PC-9 (cell line): ENCODE measurements at regions not wholly inside any gene's neighbourhood (a gene's known extent, or its start where the extent isn't known, plus 50 kb on each side); places are given as distances from the start of the nearest gene placed in this dataset.

Source experiments
- BruUV-seq: library from RNA; stranded (reverse); fragments of 400-500 nt; replicated peaks from 2 replicates; lab custom pipeline; 2021; lab: Mats Ljungman, UMichigan
- CTCF ChIA-PET: fragments of 300-600 bp; sonication (Branson Sonifier 250); formaldehyde crosslinking; loops from one replicate; lab custom pipeline; 2022; ENCODE audit warnings: antibody characterized with exemption; lab: Charles Lee
- POLR2A ChIA-PET: fragments of 300-600 bp; sonication (Branson Sonifier 250); formaldehyde crosslinking; loops from one replicate; lab custom pipeline; 2022; ENCODE audit warnings: antibody characterized with exemption; ENCODE audit not compliant: unreplicated experiment; lab: Charles Lee
- DNase-seq, 2 experiments: peaks; one replicate each; pipeline versions ENCODE4 v3.0.0 to v3.0.0-alpha.2; 2015 to 2022; ENCODE audit warnings: mixed read lengths in 1 of 2
- H2AFZ ChIP-seq: fragments of 200-600 bp; sonication (generic); 2 replicates; pipeline ENCODE4 v1.8.1; 2017; ENCODE audit warnings: antibody characterized with exemption
- H3F3A ChIP-seq: fragments of 200-600 bp; sonication (generic); 2 replicates; pipeline ENCODE4 v1.8.1; 2017; ENCODE audit warnings: antibody characterized with exemption, mild to moderate bottlenecking, low read depth; ENCODE audit not compliant: insufficient read depth
- H3K27ac ChIP-seq: fragments of 200-600 bp; sonication (generic); 2 replicates; pipeline ENCODE4 v1.6.1; 2016; ENCODE audit warnings: mixed run types
- H3K27me3 ChIP-seq: fragments of 200-600 bp; sonication (generic); 2 replicates; pipeline ENCODE4 v1.6.1; 2016; ENCODE audit warnings: low read depth, mixed run types; ENCODE audit not compliant: insufficient read depth
- H3K36me3 ChIP-seq: fragments of 200-600 bp; sonication (generic); 2 replicates; pipeline ENCODE4 v1.6.1; 2016; ENCODE audit warnings: low read depth, mixed run types
- H3K4me1 ChIP-seq: fragments of 200-600 bp; sonication (generic); replicated peaks from 2 replicates; pipeline ENCODE4 v1.6.1; 2016; ENCODE audit warnings: mixed run types; ENCODE audit not compliant: insufficient read depth
- H3K4me2 ChIP-seq: fragments of 200-600 bp; sonication (generic); 2 replicates; pipeline ENCODE4 v1.6.1; 2017; ENCODE audit warnings: mixed run types
- H3K4me3 ChIP-seq: fragments of 200-600 bp; sonication (generic); 2 replicates; pipeline ENCODE4 v1.6.1; 2016; ENCODE audit warnings: mixed run types
- H3K79me2 ChIP-seq: fragments of 200-600 bp; sonication (generic); 2 replicates; pipeline ENCODE4 v1.6.1; 2017; ENCODE audit warnings: low read depth, mixed run types
- H3K9me2 ChIP-seq: fragments of 200-600 bp; sonication (generic); 2 replicates; pipeline ENCODE4 v1.8.1; 2017; ENCODE audit warnings: mild to moderate bottlenecking; ENCODE audit not compliant: insufficient read depth
- H3K9me3 ChIP-seq: fragments of 200-600 bp; sonication (generic); 2 replicates; pipeline ENCODE4 v1.8.1; 2016; ENCODE audit warnings: low read depth; ENCODE audit not compliant: insufficient read depth
- H4K20me1 ChIP-seq: fragments of 200-600 bp; sonication (generic); 2 replicates; pipeline ENCODE4 v1.8.1; 2017; ENCODE audit not compliant: insufficient read depth
- CTCF ChIP-seq: fragments of 200-600 bp; sonication (generic); conservative IDR thresholded peaks from 2 replicates; pipeline ENCODE4 v1.6.1; 2017; ENCODE audit warnings: mixed run types, antibody characterized with exemption, mild to moderate bottlenecking, moderate library complexity
- EZH2 ChIP-seq: fragments of 200-600 bp; sonication (generic); IDR thresholded peaks from 2 replicates; pipeline ENCODE4 v1.8.0; 2017; ENCODE audit warnings: antibody characterized with exemption, low read depth
- intact Hi-C: fragments of 100-400 bp; cut with micrococcal nuclease; formaldehyde crosslinking; loops from one replicate; pipeline ENCODE4 v1.10.0; 2022; ENCODE audit not compliant: unreplicated experiment

GRCh38 chr21:19122356-19122755 lies 718.8 kb upstream of the TMPRSS15 start:
- POLR2A ChIA-PET, result no interaction called here
- no peaks in the 10 kb centered on the region for H3K27me3 ChIP-seq
- no peak overlapping the region for H3K4me2 ChIP-seq
- intact Hi-C loops, result no loop called here
- no peaks in the 10 kb centered on the region for H3K36me3 ChIP-seq
- CTCF ChIA-PET, result no interaction called here
- H3K79me2 ChIP-seq, result no peaks in the 10 kb centered on the region
- no peaks in the 10 kb centered on the region for H3K9me2 ChIP-seq
- H3F3A ChIP-seq, result no peaks in the 10 kb centered on the region
- H4K20me1 ChIP-seq, result no peaks in the 10 kb centered on the region; the same call in 1 of the 2 replicates
- no peak overlapping the region for H3K27ac ChIP-seq
- no peak overlapping the region for H2AFZ ChIP-seq
- no peak for DNase-seq
- no peak overlapping the region for H3K4me3 ChIP-seq
- BruUV-seq, result no TSS peak
- no peaks in the 10 kb centered on the region for H3K4me1 ChIP-seq
- no peaks in the 10 kb centered on the region for H3K9me3 ChIP-seq
- TF ChIP-seq CTCF (no peak), EZH2 (no peak)

- Histone ChIP-seq H3K36me3 (no peaks in the 10 kb centered on the region), H3K9me2 (no peaks in the 10 kb centered on the region), H3K79me2 (no peaks in the 10 kb centered on the region), H2AFZ (no peak overlapping the region), H3K27me3 (no peaks in the 10 kb centered on the region), H4K20me1 (no peaks in the 10 kb centered on the region; the same call in 1 of the 2 replicates), H3F3A (no peaks in the 10 kb centered on the region), H3K9me3 (no peaks in the 10 kb centered on the region), H3K4me3 (no peak overlapping the region), H3K4me1 (no peaks in the 10 kb centered on the region), H3K4me2 (no peak overlapping the region), H3K27ac (no peak overlapping the region)
- ChIA-PET POLR2A (no interaction called here), CTCF (no interaction called here)
- TF ChIP-seq CTCF (no peak), EZH2 (no peak)
- BruUV-seq, result no TSS peak
- no peak for DNase-seq
- intact Hi-C loops, result no loop called here
Observed at GRCh38 chr21:19123053-19123452, 719.5 kb upstream of the TMPRSS15 start.

- CTCF ChIA-PET, result no interaction called here
- H3K27me3 ChIP-seq, result no peaks in the 10 kb centered on the region
- no peaks in the 10 kb centered on the region for H3K36me3 ChIP-seq
- no peak overlapping the region for H3K27ac ChIP-seq
- H3K79me2 ChIP-seq, result no peaks in the 10 kb centered on the region
- no peak overlapping the region for H2AFZ ChIP-seq
- no peak for DNase-seq
- BruUV-seq, result no TSS peak
- no peaks in the 10 kb centered on the region for H3F3A ChIP-seq
- no peak overlapping the region for H3K4me3 ChIP-seq
- POLR2A ChIA-PET, result interaction anchor here (0.6 kb wide), 1 partner anchor 1307 kb away, joined by 4 read pairs; no protein-coding TSS in a partner anchor
- intact Hi-C loops, result no loop called here
- TF ChIP-seq CTCF (no peak), EZH2 (no peak)
- H3K9me3 ChIP-seq, result no peaks in the 10 kb centered on the region
- H4K20me1 ChIP-seq, result no peaks in the 10 kb centered on the region; the same call in 1 of the 2 replicates
- no peak overlapping the region for H3K4me2 ChIP-seq
- H3K9me2 ChIP-seq, result no peaks in the 10 kb centered on the region
- H3K4me1 ChIP-seq, result no peaks in the 10 kb centered on the region
Observed at GRCh38 chr21:19123525-19123924, 719.9 kb upstream of the TMPRSS15 start.
